EL (cell line): ENCODE measurements at regions not wholly inside any gene's neighbourhood (a gene's known extent, or its start where the extent isn't known, plus 50 kb on each side); places are given as distances from the start of the nearest gene placed in this dataset.
A peak's percentile ranks its signal among the peaks of the same experiment; 100 is the strongest.
"Not testable (repeated sequence)": the region's sequence is repeated elsewhere in the genome, so short reads cannot be mapped to it uniquely, and the experiment has no call there.

Source experiments
- DNase-seq: peaks from one replicate; pipeline ENCODE4 v3.0.0-alpha.2; 2016

DNA sequence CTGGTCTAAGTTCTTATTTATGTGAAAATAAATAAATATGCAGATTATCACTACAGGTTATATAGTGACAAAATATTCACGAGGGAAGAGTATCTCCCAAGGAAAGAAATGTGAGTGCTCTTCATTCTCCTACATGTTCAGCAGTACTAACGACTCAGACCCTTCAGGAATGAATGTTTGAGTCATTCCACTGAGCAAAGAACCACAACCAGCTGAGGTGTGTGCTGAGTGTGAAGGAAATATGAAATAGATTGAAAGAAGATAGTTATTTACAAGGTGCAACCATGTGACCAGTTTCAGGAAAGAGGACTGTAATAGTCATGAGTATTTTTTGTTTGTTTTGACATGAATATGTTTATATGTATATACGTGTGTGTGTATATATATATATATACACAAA, 228.7 kb downstream of the TUSC1 start:
- no peak for DNase-seq

DNA sequence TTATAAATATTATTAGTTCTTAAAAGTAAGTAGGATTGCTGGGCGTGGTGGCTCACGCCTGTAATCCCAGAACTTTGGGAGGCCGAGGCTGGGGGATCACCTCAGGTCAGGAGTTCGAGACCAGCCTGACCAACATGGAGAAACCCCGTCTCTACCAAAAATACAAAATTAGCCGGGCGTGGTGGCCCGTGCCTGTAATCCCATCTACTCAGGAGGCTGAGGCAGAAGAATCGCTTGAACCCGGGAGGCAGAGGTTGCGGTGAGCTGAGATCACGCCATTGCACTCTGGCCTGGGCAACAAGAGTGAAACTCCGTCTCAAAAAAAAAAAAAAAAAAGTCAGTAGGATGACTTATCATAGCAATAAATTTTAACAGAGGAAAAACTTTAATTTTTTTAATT, 232.5 kb downstream of the TUSC1 start:
- DNase-seq = not testable (repeated sequence)

DNA sequence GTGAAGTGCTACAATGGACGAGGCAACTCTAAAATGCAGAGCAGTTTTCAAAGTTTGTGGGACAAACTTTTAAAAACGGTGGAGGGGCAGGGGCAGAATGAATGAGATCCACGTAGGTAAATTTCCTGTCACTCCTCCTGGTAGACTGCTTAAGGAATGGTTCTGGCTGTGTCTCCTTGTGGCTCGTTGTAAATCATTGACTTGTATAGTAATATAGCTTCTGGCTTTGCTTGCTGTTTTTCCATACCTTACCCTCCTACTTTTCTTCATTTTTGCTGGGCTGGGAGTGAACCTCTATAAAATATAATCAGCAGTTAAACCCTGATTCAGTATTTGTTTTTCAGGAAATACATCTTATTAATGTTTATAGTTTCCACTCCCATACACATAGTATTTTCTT, 235.7 kb downstream of the TUSC1 start:
- DNase-seq = no peak

DNA sequence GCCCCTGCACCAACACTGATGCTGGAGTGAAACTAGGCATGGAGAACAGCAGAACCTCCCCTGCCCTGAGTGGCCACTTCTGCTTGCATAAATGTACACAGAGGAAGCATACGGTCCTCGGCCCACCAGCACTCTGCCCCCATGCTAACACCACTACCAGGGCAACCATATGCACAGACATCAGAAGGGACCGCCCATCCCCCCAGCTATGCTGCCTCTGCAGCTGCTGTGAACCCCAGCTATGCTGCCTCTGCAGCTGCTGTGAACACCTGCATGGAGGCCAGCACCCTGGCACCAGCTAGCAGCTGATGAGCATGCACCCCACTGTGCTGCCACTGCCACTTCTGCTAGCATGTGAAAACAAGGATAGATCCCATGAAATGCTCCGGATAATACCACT, 250.3 kb downstream of the TUSC1 start:
- no peak for DNase-seq

DNA sequence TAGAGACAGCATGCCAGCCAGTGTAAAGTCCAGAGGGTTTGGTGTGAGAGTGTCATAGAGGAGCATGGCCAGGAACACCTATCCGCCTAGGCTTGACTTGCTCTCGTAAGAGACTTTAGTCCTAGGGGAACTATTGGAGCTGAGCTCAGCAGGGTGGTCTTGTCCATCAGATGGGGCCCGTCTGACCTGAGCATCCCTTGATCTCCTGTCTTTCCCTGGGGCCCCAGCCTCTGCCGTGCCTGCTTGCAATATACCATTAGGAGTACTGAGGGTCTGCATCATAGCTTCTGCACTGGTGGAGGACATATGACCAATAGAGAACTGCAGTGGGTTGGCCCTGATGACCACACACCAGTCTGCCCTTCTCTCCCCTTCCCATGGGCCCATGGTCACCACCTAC, 251.0 kb downstream of the TUSC1 start:
- DNase-seq = no peak

DNA sequence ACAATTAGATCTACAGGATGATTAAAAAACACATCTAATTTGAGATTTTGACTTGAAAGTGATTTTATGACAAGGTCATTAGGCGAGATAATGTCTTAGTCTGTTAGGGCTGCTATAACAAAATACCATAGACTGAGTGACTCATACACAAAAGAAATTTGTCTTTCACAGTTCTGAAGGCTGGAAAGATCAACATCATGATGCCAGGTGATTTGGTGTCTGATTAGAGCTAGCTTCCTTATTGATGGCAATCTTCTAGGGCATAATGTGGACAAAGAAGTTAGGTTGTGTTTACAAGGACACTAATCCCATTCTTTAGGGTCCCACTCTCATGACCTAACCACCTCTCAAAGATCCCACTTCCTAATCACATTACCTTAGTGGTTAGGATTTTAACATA, 256.7 kb downstream of the TUSC1 start:
- DNase-seq = no peak

DNA sequence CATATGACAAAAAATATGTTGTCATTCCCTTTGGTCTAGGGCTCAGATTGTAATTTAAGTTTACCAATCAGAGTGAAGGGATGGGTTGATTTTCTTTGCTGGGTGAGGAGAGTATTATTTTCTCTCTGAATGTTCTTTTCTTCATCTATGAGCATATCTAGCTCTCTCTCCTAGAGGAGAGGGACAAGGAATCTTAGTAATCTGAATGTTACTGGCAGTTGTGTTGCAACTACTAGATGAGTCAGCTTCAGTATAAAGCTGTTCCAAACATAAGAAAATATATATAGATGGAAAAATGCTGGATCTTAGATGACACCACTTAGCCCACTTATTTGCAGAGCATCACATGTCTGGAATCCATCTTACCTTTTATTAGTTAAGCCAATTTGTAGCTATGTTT, 259.3 kb downstream of the TUSC1 start:
- DNase-seq = peak; percentile 4

DNA sequence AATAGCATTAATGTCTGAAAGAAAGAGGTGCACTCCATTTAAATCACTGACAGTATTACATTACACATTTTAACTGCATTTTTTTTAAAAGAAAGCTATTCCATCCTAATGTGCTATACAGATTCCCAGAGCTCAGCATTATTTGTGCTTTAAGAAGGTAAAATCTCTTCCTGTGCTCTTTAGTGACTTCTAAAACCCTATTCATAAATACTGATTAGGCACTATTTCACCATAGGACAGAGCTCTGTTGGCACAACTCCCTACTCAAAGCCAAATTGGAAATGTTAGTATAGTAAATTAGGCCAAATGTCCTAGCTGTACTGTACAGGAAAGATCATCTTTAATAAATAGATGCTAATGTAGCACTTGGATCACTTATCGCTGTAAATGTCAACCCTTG, 262.5 kb downstream of the TUSC1 start:
- no peak for DNase-seq

DNA sequence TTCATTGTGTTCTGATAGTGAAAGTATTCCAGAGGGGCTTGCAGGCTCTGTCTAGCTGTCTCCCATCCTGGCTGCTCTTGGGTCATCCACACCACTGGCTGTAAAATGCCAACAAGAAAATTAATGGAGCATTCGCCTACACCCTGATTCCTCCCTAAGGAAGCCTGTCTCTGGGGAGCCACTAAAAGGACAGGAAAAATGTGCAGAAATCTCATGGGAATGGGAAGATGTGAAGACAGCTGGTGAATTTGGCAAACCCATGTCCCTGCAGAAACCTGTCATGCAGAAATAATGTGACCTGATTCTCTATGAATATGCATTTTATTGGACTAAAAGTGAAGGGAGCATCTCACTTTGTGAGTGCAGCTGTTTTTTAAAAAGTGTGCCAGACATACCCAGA, 265.6 kb downstream of the TUSC1 start:
- DNase-seq = no peak

DNA sequence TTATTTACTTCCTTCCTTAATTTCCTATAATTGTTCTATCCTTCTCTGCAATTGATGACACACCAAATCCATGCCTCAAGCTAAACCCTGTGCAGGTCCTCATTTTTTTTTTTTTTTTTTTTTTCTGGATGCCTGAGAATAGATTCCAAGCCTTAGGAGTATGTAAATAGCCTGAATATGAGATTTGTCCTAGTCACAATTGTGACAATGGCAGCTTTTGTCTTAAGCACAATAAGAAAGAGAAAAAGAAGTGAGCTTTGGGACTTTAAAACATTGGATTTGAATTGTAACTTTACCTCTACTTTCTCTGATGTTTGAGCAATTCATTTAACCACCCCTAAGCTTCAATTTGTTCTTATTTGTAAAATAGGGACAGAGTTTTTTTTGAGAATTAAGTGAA, 280.5 kb downstream of the TUSC1 start:
- no peak for DNase-seq

DNA sequence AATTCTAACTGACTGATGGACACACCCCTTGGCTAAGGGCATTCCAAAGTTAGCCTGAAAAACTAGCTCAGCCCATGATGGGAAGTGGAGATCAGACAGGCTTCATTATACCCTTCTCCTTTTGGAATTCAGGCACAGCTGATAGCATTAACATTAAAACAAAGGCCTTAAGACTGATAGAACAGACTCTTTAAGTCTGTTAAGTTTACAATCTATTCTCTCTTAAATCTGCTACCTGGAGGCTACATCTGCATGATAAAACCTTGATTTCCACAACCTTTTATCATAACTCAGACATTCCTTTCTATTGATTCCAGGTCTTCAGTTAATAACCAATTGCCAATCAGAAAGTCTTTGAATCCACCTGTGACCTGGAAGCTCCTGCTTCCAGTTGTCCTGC, 281.4 kb downstream of the TUSC1 start:
- no peak for DNase-seq

DNA sequence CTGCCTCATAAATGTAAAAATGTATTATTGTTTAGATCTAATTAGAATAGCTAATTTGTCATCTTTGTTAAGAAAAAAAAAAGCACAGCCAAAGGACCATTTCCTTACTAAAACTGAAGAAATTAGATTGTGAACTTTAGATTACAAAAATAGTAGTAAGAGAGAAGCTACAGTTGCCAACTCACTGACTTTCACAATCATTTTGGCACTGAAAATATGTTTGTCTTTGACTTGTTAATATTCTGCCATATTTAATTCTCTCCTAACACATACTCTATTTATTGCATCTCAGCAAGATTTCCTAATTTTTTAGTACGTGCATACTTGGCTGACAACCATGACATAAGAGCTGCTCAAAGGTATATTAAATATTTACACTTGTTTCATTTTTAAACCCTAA, 297.1 kb downstream of the TUSC1 start:
- DNase-seq = no peak

DNA sequence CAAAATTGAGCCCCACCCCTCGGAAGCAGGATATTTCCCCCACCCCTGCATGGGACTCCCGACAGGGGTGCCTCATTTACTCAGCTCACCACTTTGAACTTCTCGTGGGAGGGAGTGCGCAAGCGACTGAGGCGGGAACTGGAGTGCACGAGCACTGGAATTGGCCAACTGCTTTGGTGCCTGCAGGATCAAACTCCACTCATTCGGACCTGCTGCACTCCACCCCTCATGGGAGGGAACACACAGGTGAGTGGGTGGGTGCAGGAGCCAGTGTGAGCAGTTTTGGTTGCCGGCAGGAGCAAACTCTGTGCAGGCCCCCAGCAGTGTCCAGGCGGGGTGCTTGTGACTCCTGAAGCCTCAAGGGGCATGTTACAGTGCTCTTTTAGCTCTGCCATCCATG, 301.2 kb downstream of the TUSC1 start:
- no peak for DNase-seq

DNA sequence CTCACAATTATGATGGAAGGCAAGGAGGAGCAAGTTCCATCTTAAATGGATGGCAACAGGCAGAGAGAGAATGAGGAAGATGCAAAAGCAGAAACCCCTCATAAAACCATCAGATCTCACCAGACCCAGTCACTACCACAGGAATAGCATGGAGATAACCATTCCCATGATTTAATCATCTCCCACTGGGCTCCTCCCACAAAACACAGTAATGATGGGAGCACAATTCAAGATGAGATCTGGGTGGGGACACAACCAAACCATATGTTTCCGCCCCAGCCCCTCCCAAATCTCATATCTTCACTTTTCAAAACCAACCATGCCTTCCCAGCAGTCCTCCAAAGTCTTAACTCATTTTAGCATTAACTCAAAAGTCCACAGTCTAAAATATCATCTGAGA, 304.0 kb downstream of the TUSC1 start:
- DNase-seq = no peak

DNA sequence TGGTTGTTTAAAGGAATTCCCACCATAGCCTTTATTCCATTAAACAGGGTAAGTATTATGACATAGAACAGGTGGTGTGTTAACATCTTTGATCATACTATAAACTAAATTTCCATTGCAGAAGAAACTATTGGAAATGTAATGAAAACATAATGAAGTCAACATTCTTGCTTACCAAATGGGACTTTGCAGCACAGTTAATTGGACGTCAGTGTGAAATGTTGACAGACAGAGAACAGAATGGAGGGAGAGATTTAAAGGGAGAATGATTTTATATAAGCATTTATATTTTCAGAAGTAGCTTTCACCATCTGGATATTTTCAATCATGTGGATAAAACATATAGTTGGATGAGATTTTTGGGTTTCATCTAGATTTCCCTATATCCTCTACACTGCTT, 311.3 kb downstream of the TUSC1 start:
- no peak for DNase-seq

DNA sequence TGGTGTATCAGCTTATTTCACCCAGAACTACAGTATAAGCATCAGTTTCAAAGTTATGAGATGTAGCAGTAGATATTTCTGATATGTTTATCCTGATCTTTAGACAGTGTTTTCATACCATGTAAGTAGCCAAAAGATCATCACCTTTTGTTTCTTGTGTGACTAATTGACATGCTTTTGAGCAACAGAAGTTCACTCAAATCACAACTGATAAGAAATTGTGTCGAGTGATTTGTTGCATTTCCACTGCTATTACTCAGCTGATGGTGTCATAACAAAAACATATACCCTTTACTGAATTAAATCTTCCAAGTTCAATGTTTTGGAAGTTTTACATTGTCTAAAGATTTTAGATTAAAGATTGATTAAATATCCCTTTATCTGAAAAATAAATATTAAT, 324.5 kb downstream of the TUSC1 start:
- DNase-seq = no peak

DNA sequence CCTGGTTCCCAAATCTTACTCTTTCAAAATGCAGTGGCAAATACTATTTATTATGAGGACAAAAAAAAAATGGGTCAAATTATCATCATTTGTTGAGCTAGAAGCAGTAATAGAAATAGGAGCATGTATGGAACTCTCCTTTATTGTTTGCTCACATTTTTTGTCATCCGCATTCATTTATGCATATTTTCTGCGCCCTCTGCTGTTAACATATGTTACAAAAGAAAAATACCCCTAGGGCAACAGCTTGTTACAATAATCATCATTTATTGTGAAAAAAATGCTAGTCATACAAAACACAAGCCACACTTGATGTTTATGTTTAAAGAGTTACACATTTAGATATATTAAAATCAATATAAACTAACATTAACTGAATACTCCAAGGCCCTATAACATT, 328.2 kb downstream of the TUSC1 start:
- peak; percentile 0 for DNase-seq

DNA sequence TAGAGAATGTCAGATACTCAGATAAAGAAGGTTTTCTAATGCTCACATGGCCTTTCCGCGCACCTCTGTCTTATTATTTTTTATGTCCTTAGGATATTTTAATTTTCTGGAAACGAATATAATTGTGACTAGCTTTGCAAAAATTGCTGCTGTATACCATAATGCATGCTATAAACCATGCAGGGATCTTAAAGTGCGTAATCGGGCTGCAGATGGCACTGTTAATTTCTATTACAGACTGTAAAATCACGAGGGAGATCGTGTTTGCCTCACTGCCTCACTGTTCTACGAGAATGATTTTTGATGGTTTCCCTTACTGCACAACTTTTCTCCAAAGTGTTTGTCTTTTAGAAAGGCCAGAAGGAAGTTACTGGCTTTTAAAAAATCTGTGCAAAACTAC, 356.1 kb downstream of the TUSC1 start:
- no peak for DNase-seq

DNA sequence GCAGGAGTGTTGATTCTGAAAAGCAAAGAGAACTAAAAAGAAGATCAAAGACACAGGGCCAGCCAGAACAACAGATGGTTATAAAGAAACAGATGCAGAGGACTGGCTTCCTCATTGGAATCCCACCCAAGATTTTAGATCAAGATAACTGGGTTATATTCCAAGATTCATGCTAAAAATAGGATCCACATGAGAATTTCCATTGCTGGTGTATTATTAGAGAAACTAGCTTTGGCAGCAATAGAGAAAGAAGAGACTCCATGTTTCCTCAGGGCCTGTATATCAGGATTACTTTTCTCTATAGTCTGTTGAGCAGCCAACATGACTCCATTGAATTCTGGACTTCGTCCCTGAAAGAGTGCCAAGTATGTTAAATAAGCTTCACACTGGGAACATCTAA, 367.3 kb downstream of the TUSC1 start:
- DNase-seq = no peak

DNA sequence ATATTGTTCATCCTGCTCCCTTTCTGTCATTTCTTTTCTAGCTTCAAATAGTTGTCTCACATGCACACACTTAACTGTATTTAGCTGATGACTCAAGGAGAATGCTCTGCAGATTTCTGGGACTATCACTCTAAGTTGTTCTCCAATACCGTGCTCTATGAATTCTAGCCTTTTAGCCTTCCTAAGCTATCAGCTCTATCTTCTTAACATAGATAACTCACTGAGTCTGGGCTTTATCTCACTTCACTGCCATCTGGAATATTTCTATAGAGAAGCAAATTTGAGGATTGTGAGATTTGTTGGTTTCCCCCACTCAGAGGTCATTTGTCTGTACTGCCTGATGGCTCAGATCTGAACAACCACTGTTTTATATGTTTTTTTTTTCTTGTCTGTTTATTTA, 369.7 kb downstream of the TUSC1 start:
- no peak for DNase-seq

DNA sequence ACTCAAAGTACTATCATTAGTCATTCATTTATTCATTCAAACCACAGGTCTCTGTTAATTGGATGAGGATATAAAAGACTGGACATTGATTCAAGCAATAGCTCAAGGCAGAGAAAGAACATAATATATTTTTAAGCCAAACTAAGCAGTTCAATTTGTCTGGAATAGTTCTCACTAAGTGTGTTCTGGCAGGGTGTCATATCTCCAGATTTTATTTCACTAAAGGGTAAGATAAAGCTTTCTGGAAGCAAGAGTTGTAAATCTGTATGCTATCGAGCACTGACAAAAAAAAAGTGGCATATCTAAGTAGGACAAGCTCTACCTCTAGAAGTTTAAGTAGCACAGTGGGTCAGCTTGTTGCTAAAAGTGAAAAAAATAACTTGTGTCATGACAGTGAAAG, 375.6 kb downstream of the TUSC1 start:
- no peak for DNase-seq

DNA sequence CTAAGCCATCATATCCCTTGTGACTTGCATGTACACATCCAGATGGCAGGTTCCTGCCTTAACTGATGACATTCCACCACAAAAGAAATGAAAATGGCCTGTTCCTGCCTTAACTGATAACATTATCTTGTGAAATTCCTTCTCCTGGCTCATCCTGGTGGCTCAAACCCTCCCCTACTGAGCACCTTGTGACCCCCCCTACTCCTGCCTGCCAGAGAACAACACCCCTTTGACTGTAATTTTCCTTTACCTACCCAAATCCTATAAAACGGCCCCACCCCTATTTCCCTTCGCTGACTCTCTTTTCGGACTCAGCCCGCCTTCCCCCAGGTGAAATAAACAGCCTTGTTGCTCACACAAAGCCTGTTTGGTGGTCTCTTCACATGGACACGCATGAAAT, 390.0 kb downstream of the TUSC1 start:
- DNase-seq = not testable (repeated sequence)

DNA sequence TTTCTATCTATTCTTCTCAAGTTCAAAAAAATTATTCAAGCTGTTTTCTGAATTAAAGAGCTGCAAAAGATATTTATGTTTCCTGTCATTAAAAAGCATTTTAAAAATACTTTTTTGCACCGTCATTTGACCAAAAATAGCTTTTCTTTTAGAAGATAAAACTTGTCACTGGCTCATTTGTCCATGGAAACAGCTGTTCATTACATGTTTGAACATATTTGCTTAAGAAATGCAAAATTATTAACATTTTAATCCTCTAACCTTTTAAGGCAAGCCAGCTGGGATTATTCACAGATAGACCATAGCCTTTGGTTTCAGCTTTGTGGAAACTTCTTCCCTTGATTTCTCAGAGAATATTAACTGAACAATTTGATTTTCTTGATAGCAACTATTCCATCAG, 393.9 kb downstream of the TUSC1 start:
- DNase-seq = no peak

DNA sequence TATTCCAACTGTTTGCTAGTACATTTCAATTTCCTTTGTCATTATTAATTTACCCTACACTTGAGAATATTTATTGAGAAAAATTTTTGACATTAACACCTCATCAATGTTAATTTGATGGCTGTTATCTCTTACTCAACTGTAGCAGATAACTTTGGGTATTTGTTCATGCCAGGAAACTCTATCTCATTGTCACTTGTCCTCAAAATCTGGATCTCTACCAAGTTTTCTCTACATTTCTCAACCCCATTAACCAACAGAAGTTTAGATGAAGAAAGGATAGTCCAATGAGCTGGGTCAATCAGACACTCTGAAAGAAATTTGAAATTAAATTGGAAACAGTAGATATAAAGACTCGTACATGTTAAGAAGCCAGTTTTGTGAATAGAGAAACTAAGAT, 395.3 kb downstream of the TUSC1 start:
- no peak for DNase-seq

DNA sequence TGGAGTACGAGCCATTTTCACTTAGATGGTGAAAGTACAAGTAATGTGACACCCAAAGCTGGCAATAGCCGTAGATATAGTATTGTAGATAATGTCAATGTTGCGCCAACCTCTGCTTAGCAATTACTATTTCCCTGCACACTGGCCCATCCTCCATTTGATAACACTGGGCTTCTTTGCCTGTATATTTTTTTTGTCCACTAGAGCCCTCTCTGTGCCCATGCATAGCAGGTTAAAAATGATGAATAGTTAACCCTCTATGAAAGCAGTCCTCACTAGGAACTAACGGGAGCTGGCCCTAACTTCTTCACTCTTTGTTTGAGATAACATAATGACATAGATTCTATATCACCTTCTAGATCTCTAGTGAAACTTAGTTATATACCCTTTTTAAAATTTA, 416.8 kb downstream of the TUSC1 start:
- no peak for DNase-seq

DNA sequence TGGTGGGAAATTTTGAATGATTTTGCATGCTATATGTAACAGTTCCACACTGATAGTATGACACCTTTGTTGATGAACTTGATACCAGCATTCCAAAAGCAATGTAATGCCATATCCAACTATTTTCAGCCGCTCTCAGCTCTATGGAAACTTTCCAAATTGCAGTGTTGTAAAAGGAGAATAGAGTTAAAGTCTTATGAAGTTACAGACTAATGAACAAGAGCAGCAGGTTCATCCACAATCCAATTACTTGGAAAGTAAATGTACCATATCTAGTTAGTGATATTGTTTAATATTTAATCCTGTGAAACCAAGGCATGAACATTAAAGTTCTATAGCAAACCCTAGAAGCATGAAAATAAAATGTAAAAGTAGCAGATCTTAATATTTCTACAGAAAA, 418.2 kb downstream of the TUSC1 start:
- DNase-seq = no peak

DNA sequence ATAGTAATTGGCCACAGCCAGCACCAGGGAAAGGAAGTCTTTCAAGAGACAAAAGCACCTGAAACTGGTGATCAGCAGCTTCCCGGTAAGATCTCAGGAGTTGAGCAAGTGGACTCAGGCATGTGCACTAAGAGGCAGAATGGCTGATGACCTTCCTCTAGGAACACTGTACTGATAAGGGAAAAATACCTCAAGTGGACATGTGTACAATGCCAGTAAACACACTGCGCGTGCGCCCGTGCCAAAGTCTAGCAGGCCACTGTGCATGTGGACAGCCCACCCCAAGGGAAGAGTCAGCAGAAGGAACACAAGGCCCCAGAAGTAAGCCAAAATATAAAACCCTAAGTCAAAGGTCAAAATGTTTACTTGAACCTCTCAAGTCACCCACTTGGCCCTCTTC, 423.0 kb downstream of the TUSC1 start:
- DNase-seq = no peak
